GM18505 (cell line): ENCODE measurements at regions not wholly inside any gene's neighbourhood (a gene's known extent, or its start where the extent isn't known, plus 50 kb on each side); places are given as distances from the start of the nearest gene placed in this dataset.
"Not testable (repeated sequence)": the region's sequence is repeated elsewhere in the genome, so short reads cannot be mapped to it uniquely, and the experiment has no call there.

Experiments
- ATAC-seq: cut with Tn5 transposase; IDR thresholded peaks from one replicate; pipeline ENCODE4 v1.9.1; 2021; ENCODE audit not compliant: unreplicated experiment
- POLR2A ChIP-seq: IDR thresholded peaks from 4 replicates; pipeline ENCODE4 v1.6.1; 2011; ENCODE audit warnings: borderline replicate concordance; ENCODE audit not compliant: insufficient read depth, insufficient read length; ENCODE audit errors: extremely low read depth

DNA sequence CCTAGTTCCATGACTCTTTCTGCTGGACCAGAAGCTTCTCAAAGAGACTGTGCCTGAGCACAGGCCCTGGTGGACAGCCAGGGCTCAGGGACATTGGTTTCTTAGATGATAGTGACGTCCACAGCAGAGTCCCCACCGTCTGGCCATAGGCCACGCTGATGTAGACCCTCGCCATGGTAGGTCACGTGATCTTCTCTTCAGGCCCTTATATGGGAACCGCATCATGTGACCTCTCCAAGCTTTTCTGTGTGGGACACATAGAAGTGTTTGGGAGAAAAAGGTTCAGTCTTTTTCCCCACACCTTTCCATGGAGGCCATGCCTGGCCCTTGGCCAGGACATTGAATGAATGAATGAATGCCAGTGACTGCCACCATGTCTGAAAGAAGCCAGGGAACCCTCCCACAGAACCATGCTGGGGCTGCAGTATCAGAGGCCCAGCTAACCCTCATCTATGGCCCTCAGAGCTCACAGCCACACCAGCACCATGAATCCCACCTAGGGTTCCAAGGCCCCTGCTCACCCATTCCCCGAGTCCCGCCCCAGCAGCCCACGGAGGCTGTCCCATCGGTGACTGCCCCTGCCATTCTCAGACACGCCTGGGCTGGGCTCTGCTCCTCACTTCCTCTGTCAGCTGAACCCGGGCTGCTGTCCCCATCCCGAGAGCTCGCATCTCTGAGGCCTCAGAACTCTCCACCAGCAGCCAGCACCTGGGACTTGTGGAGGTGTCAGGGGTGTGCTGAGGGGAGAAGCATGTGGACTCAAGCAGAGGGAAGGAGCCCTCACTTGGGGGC, 292.1 kb downstream of the ADGRD1 start:
- no peak for ATAC-seq
- TF ChIP-seq POLR2A: no peak

DNA sequence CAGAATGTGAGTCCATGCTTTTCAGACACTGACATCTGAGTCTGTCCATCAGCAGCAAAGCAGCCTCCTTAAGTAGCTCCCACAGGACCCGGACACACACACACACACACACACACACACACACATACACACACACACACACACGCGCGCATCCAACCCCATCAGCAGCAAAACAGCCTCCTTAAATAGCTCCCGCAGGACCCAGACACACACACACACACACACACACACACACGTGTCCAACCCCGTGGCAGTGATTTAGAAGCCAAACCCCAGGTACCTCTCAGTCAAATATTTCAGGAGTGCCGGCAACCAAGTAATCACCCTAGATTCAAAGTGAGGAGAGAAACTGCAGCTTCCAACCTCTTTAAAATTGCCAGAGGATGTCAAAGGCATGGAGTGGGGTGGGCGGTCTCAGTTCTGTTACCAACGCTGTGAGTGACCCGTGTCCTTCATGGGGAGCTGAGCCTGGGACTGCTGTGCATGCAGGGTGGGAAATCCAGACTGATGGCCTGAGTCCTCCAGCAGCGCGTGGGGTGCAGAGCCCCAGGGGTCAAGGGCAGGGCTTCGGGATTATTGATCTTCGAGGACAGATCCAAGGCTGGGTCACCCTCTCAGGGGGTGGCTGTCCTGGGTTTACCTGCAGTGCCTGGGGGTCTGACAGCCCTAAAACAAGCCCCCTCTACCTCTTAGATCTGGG, 293.5 kb downstream of the ADGRD1 start:
- not testable (repeated sequence) for ATAC-seq

DNA sequence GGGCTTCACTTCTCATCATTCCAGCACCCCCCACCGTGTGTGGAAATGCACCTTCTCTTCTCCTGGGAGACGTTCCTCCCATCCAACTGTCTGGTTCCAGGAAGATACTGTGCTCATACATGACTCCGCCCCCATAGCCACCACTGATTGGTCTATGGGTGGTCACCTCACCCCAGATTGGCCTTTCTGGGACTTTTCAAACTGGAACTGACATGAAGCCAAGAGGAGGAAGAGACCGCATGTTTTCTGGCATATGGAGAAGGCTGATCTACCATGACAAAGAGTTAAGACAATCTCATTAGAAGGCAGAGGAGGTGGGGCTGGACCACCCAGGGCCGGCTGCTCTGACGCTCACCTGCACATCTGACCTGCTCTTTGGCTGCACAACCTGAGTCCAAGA, 294.2 kb downstream of the ADGRD1 start:
- not testable (repeated sequence) for ATAC-seq

DNA sequence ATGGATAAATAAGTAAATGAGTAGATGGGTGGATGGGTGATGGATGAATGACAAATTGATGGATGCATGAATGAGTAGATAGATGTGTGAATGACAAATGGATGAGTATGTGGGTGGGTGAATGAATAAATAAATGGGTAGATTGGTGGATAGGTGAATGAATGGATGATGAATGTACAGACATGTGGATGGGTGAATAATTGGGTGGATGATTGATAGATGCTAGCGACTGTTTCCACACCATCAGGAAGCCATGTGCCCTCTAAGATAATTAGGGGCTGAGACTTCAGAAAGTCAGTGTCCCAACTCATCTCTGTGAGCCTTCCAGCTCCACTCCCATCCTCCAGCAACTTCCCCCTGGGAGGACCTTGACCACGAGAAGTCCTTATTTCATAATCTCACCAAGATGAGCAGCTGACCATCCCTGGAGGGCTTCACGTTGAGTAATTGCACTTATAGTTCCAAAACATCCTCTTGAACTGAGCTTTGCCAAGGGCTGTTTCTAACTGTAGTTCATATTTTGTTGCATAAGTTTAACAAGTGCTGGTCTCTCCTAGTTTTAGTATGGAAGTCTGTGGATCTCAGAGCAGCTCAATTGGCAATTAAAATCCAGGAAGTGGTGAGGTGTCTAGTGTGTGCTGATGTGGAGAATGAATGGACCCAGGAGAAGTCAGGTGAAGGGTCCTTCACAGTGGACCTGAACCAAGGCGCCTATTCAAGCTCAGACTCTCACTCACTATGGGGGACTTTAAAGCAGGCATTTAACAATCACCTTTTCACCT, 295.7 kb downstream of the ADGRD1 start:
- no peak for TF ChIP-seq POLR2A
- no peak for ATAC-seq

DNA sequence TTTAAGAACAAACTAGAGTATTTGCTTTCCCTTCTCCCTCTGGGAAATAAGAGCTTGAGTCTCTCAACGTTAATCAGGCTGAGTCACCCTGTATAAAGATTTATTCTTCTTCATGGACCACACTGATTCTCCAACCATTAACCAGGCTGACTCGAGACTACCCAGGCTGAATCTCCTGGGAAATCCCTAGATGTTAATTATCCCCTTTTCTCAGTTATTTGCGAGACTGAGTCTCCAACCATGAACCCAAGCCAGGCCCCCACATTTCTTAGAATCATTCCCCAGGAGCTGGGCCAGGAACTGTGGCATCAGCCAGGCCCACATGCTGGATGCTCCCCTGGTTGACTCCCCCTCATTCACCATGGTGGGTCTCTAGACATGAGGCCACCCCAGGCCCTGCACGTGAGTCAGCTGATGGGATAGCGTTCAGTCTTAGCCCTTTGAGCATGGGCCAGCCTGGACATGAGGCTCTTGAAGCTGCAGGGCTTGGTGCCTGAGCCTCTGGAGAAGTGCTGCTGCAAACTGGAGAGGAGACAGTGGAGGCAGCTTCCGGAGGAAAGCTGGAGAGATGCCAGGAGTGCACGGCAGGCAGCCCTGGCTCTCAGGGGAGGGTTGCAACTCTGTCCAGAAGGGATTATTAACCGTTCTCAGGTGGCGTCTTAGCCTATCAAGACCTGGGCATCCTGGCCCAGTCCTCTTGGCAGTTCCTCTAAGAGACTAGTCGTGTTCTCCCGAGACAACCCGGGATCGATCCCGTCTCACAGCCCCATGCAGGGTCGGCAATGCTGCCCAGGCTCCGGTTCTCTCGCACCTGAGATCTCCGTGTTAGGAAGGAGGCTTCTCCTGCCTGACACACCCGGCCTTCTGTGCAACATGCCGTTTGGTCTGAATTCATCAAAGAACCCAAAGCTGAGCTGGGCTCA, 296.6 kb downstream of the ADGRD1 start:
- no peak for ATAC-seq
- no peak for TF ChIP-seq POLR2A

DNA sequence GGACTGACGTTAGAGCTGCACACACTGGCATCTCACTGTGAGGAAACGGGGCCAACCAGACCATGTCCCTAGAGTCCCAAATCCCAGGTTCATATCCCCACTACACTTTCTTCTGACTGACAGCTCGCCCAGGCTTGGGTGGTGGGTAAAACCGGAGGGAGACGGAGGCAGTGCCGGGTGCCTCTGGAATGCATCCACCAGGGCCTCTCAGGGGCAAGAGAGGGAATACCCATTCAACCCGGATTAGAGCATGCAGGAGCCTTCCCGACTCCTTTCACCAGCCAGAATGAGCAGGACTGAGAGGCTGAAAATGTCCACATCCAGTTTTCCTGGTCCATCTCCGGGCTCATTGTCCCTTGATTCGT, 297.2 kb downstream of the ADGRD1 start:
- no peak for ATAC-seq
- TF ChIP-seq POLR2A: no peak

DNA sequence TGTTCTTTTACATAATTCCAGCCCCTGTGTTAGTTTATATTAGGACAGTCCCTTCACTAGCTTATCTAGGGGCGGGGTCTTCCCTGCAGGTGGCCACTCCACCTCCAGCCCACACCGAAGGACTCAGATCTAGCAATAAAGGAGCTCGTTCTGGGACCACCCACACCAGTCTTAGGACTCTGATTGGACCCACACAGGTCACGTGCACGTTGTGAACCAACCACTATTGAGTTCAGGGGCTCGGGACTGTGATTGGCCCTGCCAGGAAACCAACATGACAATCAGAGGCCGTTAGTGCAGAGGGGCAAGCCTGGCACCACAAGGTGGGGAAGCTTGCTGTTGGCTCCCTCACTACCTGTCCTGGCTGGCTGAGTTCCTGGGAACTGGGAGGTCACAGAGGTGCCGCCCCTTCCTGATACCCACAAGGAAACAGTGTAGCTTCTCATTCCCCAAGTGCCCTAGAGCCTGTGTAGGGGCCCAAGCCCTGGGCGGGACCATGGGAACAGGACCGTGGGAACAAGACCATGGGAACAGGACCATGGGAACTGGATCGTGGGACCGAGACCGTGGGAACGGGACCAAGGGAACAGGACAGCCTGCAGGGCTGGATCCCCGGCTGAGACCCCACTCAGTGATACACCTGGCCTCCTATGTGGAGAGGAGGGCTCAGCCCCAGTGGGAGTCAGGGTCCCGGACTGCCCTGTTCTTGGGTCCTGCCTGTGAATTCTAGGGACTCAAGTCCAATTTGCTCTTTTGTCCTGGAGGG, 297.8 kb downstream of the ADGRD1 start:
- no peak for ATAC-seq
- TF ChIP-seq POLR2A: no peak

DNA sequence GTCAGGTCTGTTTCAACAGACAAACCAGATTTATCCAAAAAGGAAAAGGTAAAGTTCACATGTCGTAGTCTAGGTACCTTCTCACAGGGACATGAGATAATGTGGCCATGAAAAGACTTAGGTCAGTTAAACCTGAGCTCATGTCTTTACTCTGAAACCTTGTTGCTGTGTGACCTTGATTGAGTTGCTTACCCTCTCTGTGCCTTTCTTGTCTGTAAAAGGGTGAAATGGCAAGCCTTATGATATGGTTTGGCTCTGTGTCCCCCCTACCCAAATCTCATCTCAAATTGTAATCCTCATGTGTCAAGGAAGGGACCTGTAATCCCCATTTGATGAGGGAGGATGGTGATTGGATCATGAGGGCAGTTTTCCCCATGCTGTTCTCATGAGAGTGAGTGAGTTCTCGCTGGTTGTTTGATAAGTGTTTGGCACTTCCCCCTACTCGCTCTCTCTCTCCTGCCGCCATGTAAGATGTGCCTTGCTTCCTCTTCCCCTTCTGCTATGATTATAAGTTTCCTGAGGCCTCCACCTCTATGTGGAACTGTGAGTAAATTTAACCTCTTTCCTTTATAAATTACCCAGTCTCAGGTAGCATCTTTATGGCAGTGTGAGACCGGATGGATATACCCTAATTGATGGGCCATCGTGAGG, 299.8 kb downstream of the ADGRD1 start:
- ATAC-seq: no peak
- TF ChIP-seq POLR2A: no peak

DNA sequence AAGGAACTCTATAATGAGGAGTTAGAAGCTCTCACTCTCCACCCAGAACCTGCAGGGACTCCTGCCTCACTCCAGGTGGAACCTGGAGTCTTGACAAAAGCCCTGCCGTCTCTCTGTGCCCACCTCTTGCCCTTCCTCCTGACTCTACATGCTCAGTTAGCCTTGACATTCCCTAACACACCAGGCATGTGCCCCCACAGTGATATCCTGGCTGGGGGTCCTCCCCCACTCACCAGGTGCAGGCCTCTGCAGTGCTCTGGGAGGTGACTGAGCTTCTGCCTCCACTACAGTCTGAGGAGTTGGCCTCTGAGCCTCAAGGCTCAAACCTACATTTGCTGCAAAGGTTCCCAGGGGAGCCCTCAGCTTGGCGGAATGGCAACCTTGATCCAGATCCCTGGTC, 300.7 kb downstream of the ADGRD1 start:
- ATAC-seq: no peak
- TF ChIP-seq POLR2A: no peak

DNA sequence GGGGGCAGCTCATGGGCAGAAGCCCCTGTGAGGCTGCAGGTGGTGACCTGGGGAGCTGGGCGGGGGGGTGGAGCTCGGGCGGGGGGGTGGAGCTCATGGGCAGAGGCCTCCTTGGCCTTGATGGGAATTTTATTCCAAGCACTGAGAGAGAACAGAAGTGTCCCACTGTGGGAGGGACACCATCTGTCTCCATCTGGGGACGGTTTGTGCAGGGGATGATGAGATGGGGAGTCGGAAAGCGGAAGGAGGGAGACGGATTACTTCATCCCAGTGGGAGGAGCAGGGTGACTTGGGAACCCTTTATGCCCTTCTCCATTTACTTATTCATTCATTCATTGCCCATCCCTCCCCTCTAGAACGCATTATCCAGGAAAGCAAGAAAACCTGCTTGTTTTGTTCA, 304.7 kb downstream of the ADGRD1 start:
- no peak for TF ChIP-seq POLR2A
- ATAC-seq: no peak

DNA sequence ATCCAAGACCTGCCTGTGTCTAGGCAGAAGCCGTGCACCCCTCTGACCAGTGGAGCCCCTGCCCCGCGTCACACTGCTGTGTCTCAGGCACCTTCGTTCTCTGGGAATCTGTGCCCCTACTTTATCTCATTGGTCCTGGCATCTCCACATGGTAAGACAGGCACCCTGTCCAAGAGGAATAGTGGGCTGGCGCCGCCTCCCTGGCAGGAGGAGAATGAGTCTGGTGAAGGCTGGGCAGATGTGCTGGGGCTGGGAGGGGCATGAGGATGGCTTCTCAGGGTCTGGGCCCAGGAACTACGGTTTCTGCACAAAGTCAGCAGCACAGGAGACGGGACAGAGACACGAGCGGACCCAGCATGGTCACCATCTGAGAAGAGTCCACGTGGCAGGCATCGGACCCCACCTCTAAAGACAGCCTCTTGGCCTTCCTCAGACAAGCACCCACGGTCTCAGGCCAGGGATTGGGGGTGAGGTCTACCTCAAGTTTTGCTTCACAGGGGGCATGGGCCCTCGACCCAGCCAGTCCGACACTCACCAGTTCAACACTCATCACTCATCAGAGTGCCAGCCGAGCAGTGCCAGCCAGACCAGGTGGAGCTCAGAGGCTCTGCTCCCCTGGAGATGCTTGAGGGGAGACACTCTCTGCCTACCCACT, 306.7 kb downstream of the ADGRD1 start:
- no peak for TF ChIP-seq POLR2A
- ATAC-seq: no peak
